HUDEP-2 (cell line): ENCODE measurements at regions not wholly inside any gene's neighbourhood (a gene's known extent, or its start where the extent isn't known, plus 50 kb on each side); places are given as distances from the start of the nearest gene placed in this dataset.
"Not testable (repeated sequence)": the region's sequence is repeated elsewhere in the genome, so short reads cannot be mapped to it uniquely, and the experiment has no call there.

Experiments used
- DNase-seq, 76 experiments: peaks; one replicate each; lab custom pipeline; 2025; ENCODE audit not compliant: unreplicated experiment in 76 of 76; lab: John Stamatoyannopoulos, UW

DNA sequence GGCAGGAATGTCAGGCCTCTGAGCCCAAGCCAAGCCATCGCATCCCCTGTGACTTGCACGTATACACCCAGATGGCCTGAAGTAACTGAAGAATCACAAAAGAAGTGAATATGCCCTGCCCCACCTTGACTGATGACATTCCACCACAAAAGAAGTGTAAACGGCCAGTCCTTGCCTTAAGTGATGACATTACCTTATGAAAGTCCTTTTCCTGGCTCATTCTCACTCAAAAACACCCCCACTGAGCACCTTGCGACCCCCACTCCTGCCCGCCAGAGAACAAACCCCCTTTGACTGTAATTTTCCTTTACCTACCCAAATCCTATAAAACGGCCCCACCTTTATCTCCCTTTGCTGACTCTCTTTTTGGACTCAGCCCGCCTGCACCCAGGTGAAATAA, 185.8 kb upstream of the MEIS1 start:
- not testable (repeated sequence) for DNase-seq

GRCh38 chr2:66243809-66244208, 191.1 kb upstream of the MEIS1 start:
- DNase-seq, result not testable (repeated sequence)

GRCh38 chr2:66242888-66243287, 192.0 kb upstream of the MEIS1 start:
- DNase-seq, result not testable (repeated sequence)

DNA sequence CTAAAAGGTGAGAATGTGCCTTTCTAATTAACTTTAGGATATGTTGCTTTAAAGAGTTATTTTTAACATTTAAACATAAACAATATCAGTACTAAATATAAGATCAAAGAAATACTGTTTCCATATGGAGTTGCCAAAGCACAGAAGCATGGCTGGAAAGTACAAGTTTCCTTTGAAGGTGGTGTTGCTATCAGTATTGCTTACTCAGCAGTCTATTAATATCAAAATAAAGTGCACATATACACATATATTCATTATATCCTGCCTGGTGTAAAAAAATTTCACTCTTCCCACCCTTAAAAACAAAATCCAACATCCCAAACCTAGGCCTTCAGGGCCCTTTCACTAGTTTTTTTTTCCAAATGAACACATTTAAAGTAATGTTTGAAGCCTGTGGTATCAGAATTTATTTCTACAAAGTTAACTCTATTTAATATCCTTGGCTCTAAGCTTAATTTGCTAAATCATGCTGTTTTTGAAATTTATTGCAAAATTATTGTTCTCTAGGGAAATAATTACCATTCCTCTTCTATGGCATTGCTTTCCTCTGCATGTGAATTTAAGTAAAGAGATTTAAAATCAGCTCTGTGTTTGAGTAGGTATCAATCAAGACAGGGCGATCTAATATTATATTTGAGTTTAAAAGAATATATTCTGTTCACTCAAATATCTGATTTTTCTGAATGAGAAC, 192.7 kb upstream of the MEIS1 start:
- no peak for DNase-seq

DNA sequence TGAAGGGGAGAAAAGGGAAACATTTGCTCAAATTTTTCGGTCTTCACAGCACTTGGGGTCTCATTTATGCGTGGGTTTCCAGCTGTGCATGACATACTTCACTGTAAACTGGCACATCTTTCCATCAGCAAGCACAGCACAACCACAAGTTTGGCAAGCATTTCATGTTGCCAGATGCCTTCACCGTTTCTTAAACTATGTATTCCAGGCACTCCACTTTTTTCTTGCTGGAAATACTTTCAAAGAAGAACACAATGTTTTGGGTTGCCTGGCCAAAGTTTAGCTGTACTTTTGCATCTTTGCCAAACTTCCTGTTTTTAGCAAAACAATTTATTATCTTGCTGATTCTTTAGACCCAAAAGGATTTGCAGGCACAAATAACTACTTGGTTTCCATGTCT, 194.6 kb upstream of the MEIS1 start:
- DNase-seq, result no peak

DNA sequence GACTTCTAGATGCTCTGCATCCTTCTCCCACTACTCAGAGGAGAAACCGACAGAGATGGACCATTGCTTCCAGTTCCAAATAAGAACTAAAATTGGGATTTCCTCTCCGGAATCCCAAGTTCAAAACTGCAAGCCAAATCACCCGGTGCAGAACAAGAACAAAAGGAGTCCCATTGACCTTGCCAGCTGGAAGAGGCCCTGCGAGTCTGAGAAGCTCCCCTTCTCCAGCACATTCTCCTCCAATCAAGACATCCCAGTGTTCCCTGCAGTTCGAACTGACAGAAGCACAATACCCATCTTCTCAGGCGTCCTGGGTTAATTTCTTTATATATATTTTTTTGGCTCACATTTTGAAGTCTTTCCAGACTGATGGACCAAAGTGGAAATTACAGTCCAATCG, 195.3 kb upstream of the MEIS1 start:
- DNase-seq, result no peak

DNA sequence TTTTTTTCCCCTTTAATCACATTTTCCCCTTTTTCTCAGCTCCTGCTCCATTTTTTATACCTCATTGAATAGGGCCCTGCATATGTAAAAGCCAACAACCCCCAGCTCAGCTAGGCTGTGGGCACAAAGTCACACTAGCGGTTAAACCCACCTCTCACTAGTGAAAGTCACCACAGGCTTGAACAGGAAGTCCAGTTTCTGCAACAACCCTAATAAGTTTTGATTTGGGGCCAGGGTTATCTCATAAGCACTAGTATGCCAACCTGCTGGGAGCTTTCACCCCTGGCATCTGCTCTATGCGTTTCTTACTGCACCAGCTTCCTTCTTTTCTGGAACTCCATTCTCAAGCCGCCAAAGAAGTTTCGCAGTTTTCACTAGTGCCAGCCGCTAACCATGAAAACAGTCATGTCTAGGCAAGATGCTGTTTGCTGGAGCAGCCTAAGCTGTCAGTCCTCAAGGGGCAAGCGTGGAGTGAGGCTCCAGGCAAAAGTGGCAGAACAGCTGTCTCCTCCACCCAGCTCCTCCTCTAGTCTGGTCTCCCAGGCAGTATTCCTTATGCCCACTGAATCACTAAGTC, 197.0 kb upstream of the MEIS1 start:
- DNase-seq, result no peak

GRCh38 chr2:66236816-66237802, 197.8 kb upstream of the MEIS1 start:
- no peak for DNase-seq

- DNase-seq, result no peak
These were observed 198.7 kb upstream of the MEIS1 start for GRCh38 chr2:66236067-66236685.

DNA sequence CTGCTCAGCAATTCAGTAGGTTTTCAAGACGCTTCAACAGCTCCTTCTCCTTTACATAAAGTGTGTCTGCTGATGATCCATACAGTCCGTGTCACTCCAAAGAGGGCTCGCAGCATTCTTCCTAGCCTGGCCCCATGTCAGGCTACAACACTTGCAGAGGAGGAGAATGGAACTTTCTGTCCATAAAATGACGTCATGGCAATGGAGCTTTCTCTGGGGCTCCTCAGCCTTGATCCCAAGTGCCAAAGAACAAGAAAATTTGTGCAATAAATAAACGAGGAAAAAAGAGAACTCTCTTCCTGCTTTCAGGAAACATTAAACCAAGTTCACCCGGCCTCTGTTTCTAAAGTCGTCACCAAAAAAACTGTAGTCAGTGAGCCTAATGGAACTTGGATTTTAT, 199.5 kb upstream of the MEIS1 start:
- DNase-seq, result no peak

DNA sequence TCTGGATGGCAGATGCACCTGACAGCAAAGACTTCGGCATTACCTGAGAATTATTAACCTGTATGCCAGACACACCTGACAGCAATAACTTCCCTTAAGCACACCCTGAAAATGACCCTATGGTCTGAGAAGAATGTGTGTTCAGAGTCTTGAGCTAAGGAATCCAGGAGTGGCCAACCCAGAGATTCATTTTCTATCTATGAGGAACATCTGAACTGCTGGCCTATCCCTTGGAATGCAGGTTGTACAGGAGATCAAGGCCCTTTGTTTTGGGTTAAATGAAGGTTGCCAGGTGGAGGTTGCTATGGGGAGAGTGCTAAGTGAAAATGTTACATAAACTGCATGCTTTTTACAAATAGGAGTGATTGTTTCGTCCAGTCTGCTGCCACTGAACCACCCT, 200.9 kb upstream of the MEIS1 start:
- DNase-seq, result no peak

GRCh38 chr2:66228128-66228547, 206.8 kb upstream of the MEIS1 start:
- no peak for DNase-seq

DNA sequence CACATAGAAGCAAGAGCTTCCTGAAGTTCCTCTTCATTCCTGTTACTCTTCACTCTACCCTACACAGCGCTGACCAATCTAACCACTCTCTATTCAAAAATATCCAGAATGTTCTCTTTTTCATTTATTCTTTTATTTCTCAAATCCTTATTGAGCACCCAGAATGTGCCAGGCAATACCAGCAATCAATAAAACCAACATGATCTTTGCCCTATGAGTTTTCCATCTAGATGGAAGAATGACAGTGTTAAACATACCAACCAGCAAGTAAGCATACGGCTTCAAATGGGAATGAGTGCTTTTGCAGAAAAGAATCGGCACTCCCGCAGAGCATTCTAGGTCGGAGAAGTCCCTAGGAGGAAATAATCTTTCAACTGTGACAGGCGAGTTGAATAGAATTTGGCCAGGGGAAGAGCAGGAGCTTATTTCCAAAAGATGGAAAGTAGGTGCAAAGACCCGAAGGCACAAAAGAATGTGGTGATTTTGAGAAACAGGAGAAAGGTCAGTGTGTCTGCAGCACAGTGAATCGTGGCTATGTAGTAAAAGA, 217.8 kb upstream of the MEIS1 start:
- DNase-seq, result no peak

DNA sequence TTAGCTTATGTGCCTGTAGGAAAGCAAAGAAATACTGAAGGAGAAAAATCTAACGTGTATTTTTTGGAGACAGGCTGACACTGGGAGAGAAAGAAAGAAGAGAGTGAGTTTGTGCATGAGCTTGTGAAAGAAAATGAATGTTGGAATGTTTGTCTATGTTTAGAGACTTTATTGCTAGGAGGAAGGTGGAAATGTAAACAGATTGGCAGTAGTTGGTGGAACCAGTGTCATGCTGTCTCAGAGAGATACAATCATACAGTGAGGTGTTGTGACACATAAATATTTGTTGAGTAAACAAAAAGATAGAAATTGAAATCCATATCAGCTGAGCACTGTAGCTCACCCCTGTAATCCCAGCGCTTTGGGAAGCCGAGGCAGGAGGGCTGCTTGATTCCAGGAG, 222.2 kb upstream of the MEIS1 start:
- DNase-seq, result no peak

- no peak for DNase-seq
These were observed 232.3 kb upstream of the MEIS1 start for GRCh38 chr2:66202586-66202985.

DNA sequence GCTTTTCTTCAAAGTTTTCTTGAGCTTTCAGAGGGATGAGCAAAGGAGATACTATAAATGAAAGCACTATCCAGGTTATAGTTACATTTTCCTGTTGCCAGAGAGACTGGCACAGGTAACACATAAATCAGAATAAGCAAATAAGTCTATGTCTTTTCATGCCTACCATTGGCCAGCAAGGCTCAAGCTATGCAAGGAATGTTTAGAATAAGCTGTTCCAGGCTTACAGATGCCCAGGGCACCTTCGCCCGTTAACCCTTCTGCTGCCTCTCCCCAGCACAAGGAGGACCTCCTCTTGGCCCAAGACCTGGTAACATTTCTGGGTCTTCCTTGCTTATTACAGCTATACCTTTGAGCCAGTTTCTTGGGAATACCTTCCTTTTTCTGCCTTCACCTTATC, 233.7 kb upstream of the MEIS1 start:
- DNase-seq, result no peak

DNA sequence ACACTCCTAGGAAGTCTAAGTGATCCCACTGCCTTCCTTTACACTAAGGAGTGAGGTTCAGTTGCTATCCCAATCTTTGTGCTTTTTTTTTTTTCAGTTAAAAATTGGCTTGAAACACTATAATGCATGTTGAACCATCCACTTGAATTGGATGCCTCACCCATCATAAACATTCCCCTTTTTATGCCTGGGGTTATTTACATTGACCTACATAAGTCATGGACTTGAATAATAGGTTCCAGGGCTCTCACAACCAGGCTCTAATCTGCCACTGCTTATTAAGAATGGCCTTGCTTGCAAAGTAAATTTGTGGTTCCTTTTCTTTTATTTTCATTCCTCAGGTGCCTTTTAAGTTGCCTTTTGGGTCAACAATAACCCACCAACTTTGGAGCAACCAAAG, 236.1 kb upstream of the MEIS1 start:
- no peak for DNase-seq

- no peak for DNase-seq
These were observed 242.0 kb upstream of the MEIS1 start for GRCh38 chr2:66192888-66193287.

DNA sequence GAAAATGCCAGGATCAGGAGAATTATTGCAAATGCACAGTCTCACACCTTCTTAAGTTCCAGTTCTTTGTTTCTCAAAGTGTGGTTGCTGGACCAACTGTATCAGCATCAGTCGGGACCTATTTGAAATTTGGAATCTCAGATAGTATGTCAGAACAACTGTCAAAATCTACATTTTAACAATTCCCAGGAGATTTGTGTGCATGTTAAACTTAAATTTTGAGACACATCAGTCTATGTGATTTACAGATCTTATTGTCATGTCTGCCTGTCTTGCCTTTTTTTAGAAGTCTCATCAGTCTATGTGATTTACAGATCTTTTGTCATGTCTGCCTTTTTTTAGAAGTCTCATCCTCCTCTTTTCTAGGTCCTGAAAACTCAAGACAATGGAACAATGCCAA, 243.6 kb upstream of the MEIS1 start:
- DNase-seq, result no peak

DNA sequence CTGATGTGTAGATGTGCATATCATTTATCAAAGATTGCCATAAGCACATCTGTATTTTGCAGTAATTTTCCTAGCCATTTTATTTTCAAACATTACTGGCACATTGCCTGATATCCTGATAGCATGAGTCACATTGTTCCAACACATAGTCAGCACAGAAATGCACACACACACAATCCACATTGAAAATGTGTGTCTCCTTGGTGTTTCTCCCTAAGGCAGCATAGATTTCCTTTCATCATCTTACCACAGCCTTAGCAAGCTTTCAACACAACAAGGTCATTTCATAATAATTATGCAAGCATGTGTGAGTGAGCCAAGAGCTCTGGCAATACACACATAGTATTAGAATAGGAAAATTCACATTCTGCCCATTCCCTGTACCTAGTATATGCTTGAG, 245.4 kb upstream of the MEIS1 start:
- DNase-seq, result no peak

DNA sequence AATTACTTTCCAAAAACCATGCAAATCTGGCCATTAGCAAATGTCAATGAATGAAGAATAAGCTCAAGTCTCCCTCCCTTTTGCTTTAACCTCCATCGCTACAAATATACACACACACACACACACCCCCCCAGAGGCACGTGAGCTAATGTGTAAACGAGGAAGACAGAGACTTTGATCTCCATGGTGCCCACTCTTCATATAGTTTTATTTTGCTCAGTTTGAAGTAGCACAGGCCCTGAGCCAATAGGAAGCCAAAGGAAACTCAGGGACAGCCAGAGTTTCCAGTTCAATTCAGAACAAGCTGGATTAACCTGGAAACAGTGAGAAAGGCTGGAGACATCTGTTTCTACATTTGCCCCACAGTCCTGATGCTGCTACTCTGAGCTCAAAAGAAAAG, 248.4 kb upstream of the MEIS1 start:
- no peak for DNase-seq
